CD14-positive monocyte (primary cell): ENCODE measurements at regions not wholly inside any gene's neighbourhood (a gene's known extent, or its start where the extent isn't known, plus 50 kb on each side); places are given as distances from the start of the nearest gene placed in this dataset.
"Not testable (repeated sequence)": the region's sequence is repeated elsewhere in the genome, so short reads cannot be mapped to it uniquely, and the experiment has no call there.

Experiments
- DNase-seq, 3 donors: peaks; one replicate each; pipeline ENCODE4 v3.0.0-alpha.2; 2011 to 2022
- H2AFZ ChIP-seq: 2 replicates; pipeline ENCODE4 v1.6.0; 2012; ENCODE audit warnings: mild to moderate bottlenecking, low read depth, low read length, inconsistent platforms; ENCODE audit not compliant: insufficient read depth, poor library complexity, severe bottlenecking
- H3K27ac ChIP-seq, 2 donors: 1 replicate in 1 of 2; 2 replicates in 1 of 2; pipeline ENCODE4 v1.5.1; 2012 to 2013; ENCODE audit warnings: low read length in 2 of 2, control low read depth in 1 of 2, inconsistent platforms in 1 of 2, low read depth in 1 of 2, mild to moderate bottlenecking in 1 of 2
- H3K27me3 ChIP-seq, 2 donors: one replicate each; pipeline versions ENCODE4 v1.6.0 to v1.6.1; 2011 to 2013; ENCODE audit warnings: low read length in 2 of 2; ENCODE audit not compliant: control insufficient read depth in 2 of 2, insufficient read depth in 2 of 2
- H3K36me3 ChIP-seq, 2 donors: replicated peaks in 1 of 2; 1 replicate in 1 of 2; 2 replicates in 1 of 2; pipeline versions ENCODE4 v1.5.1 to v1.6.1; 2012 to 2013; ENCODE audit warnings: low read length in 2 of 2, control low read depth in 1 of 2, inconsistent platforms in 1 of 2, mild to moderate bottlenecking in 1 of 2; ENCODE audit not compliant: insufficient read depth in 2 of 2, control insufficient read depth in 1 of 2
- H3K4me1 ChIP-seq, 2 donors: 1 replicate in 1 of 2; 2 replicates in 1 of 2; pipeline versions ENCODE4 v1.5.1 to v1.6.1; 2012 to 2013; ENCODE audit warnings: low read length in 2 of 2, control low read depth in 1 of 2, inconsistent platforms in 1 of 2, mild to moderate bottlenecking in 1 of 2, moderate library complexity in 1 of 2; ENCODE audit not compliant: insufficient read depth in 2 of 2, control insufficient read depth in 1 of 2
- H3K4me2 ChIP-seq: replicated peaks from 2 replicates; pipeline ENCODE3; 2012; ENCODE audit warnings: low read length, moderate library complexity, mild to moderate bottlenecking; ENCODE audit not compliant: poor library complexity, severe bottlenecking; ENCODE audit errors: extremely low read depth
- H3K4me3 ChIP-seq, 3 experiments: fragments of 200-600 bp in 1 of 3; sonication (generic) in 1 of 3; replicated peaks in 1 of 3; 1 replicate in 2 of 3; 2 replicates in 1 of 3; pipeline ENCODE4 v1.5.1; 2011 to 2013; ENCODE audit warnings: low read length in 3 of 3, mild to moderate bottlenecking in 3 of 3, control low read depth in 2 of 3, low read depth in 2 of 3, inconsistent platforms in 1 of 3, moderate library complexity in 1 of 3
- H3K79me2 ChIP-seq: 2 replicates; pipeline ENCODE4 v1.6.0; 2012; ENCODE audit warnings: mild to moderate bottlenecking, control low read depth, inconsistent platforms, low read length, moderate library complexity; ENCODE audit not compliant: insufficient read depth
- H3K9ac ChIP-seq: 2 replicates; pipeline ENCODE4 v1.6.0; 2017; ENCODE audit warnings: low read length, mild to moderate bottlenecking; ENCODE audit not compliant: insufficient read depth, poor library complexity, severe bottlenecking
- H3K9me3 ChIP-seq, 2 donors: replicated peaks in 1 of 2; 1 replicate in 1 of 2; 2 replicates in 1 of 2; pipeline versions ENCODE4 v1.5.1 to v1.6.1; 2012 to 2013; ENCODE audit warnings: low read length in 2 of 2, control low read depth in 1 of 2; ENCODE audit not compliant: control insufficient read depth in 1 of 2, insufficient read depth in 1 of 2
- H4K20me1 ChIP-seq: 2 replicates; pipeline ENCODE4 v1.6.0; 2012; ENCODE audit warnings: mild to moderate bottlenecking, low read length, control low read depth, moderate library complexity; ENCODE audit not compliant: insufficient read depth
- H3K27ac Mint-ChIP-seq, 7 donors: one replicate each; pipeline ENCODE4 v1.8.0; 2020; ENCODE audit warnings: mild to moderate bottlenecking in 7 of 7, mixed read lengths in 7 of 7, moderate library complexity in 6 of 7, inconsistent platforms in 2 of 7
- H3K27me3 Mint-ChIP-seq, 3 donors: one replicate each; pipeline ENCODE4 v1.8.0; 2021 to 2022; ENCODE audit warnings: low read depth in 3 of 3, mild to moderate bottlenecking in 3 of 3, mixed read lengths in 3 of 3, moderate library complexity in 3 of 3, inconsistent platforms in 1 of 3
- H3K36me3 Mint-ChIP-seq, 2 donors: one replicate each; pipeline ENCODE4 v1.8.0; 2020; ENCODE audit warnings: mixed read lengths in 2 of 2, inconsistent platforms in 1 of 2, mild to moderate bottlenecking in 1 of 2
- H3K4me1 Mint-ChIP-seq: one replicate; pipeline ENCODE4 v1.8.0; 2020; ENCODE audit warnings: mild to moderate bottlenecking, mixed read lengths
- H3K4me3 Mint-ChIP-seq, 2 donors: one replicate each; pipeline ENCODE4 v1.8.0; 2020; ENCODE audit warnings: mild to moderate bottlenecking in 2 of 2, mixed read lengths in 2 of 2, moderate library complexity in 1 of 2
- H3K9me3 Mint-ChIP-seq, 7 donors: one replicate each; pipeline ENCODE4 v1.8.0; 2020 to 2022; ENCODE audit warnings: mixed read lengths in 7 of 7, mild to moderate bottlenecking in 6 of 7, moderate library complexity in 6 of 7, inconsistent platforms in 2 of 7
- CTCF ChIP-seq: fragments of 200-600 bp; IDR thresholded peaks from one replicate; pipeline ENCODE4 v1.8.0; 2022; ENCODE audit warnings: antibody characterized with exemption, mild to moderate bottlenecking
- WGBS: methylation state at CpG from one replicate; pipeline ENCODE4 v1.1.5; 2013; ENCODE audit warnings: missing lambda C conversion rate; ENCODE audit not compliant: insufficient coverage; 5-methylcytosine and 5-hydroxymethylcytosine counted together
- intact Hi-C, 2 donors: fragments of 100-400 bp; cut with micrococcal nuclease; formaldehyde crosslinking; loops; one replicate each; pipeline versions ENCODE4 v1.15.0 to v1.15.1; 2023

GRCh38 chr11:3488003-3488402 lies 109.1 kb upstream of the ZNF195 start:
- H3K27me3 ChIP-seq, H3K4me1 Mint-ChIP-seq, H3K4me3 ChIP-seq, H3K9me3 ChIP-seq, DNase-seq, H3K36me3 ChIP-seq, H4K20me1 ChIP-seq, H3K36me3 Mint-ChIP-seq, H3K4me3 Mint-ChIP-seq, intact Hi-C loops, H2AFZ ChIP-seq, H3K27ac ChIP-seq, H3K27ac Mint-ChIP-seq, H3K9ac ChIP-seq, H3K9me3 Mint-ChIP-seq, H3K27me3 Mint-ChIP-seq, H3K4me1 ChIP-seq, H3K4me2 ChIP-seq, H3K79me2 ChIP-seq: not testable (repeated sequence)
- TF ChIP-seq CTCF, result peak; percentile 15
- WGBS, result no CpG with 5 or more reads among the region's 2 CpGs

GRCh38 chr11:3485737-3486136 lies 106.8 kb upstream of the ZNF195 start:
- H3K4me1 Mint-ChIP-seq, H3K36me3 Mint-ChIP-seq, H3K27me3 ChIP-seq, H3K4me1 ChIP-seq, H3K9me3 Mint-ChIP-seq, H3K27ac Mint-ChIP-seq, H3K36me3 ChIP-seq, H3K9ac ChIP-seq, H3K4me3 ChIP-seq, DNase-seq, H3K9me3 ChIP-seq, H4K20me1 ChIP-seq, H3K27ac ChIP-seq, H2AFZ ChIP-seq, H3K79me2 ChIP-seq, intact Hi-C loops, H3K4me3 Mint-ChIP-seq, H3K4me2 ChIP-seq, H3K27me3 Mint-ChIP-seq: not testable (repeated sequence)
- WGBS, result 93% methylated on average over 2 of the region's 10 CpGs

DNA sequence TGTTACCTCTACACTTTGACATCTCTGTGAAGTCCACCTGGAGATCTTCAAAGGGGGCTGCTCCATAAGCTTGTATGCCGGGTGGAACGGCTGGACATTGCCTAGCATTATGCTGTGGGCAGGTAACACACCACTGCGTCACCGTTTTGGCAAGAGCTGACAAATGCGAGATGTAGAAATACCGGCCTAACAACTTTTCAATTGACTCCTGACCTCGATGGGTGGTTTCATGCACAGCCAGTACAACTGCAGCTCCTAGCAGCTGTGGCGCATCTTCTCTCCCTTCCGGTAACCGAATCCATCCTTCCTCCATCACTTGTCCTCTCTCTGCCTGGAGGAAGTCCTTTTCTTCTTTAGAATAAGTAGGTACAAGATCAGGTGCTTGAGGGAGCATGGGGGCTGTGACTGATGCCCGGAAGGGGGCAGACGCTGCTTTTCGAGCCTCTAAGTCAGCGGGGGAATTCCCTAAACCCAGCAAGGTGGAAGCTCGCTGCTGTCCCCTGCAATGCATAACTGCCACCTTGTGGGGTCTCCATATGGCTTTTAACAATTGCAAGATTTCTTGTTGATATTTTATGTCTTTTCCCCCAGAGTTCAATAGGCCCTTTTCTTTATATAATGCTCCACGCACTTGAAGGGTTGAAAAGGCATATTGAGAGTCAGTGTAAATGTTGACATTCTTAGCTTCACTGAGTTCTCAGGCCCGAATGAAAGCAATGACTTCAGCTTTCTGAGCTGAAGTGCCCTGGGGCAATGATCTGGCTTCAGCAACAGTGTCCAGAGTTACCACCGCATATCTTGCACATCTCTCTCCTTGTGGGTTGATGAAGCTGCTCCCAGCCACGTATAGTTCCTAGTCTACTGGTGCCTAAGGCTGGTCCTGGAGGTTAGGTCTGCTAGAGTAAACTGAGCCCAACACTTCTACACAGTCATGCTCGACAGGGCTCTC lies 98.3 kb upstream of the ZNF195 start:
- H3K9ac ChIP-seq, H3K4me1 ChIP-seq, H3K4me3 ChIP-seq, DNase-seq, intact Hi-C loops, H3K27ac ChIP-seq, H3K79me2 ChIP-seq, H3K36me3 Mint-ChIP-seq, H3K9me3 ChIP-seq, H3K4me1 Mint-ChIP-seq, H3K27me3 Mint-ChIP-seq, H3K4me2 ChIP-seq, H3K27me3 ChIP-seq, H3K36me3 ChIP-seq, H3K9me3 Mint-ChIP-seq, H3K27ac Mint-ChIP-seq, H4K20me1 ChIP-seq, H3K4me3 Mint-ChIP-seq, H2AFZ ChIP-seq: not testable (repeated sequence)
- 80% methylated on average over 3 of the region's 20 CpGs for WGBS
